ENCODE measurements at regions not wholly inside any gene's neighbourhood (a gene's known extent, or its start where the extent isn't known, plus 50 kb on each side); places are given as distances from the start of the nearest gene placed in this dataset.
"Not testable (repeated sequence)": the region's sequence is repeated elsewhere in the genome, so short reads cannot be mapped to it uniquely, and the experiment has no call there.

DNA sequence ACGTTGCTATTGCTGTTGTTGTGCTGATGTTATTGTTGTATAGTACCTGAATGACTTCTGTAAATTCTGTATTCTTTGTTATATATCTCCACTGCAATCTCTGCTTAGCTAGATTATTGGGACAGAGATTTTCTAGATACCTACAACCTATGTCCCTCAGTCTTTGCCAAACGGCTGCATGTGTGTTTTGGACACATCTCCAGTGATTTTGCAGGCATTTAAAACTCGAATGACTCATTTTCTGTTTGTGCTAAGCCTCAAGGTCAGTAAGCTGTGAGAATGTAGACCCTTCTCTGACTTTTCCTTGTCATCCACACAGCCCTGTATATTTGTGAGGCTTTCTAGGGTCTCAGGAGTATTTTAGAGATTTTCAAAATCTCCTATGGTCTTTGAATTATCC, 410.7 kb downstream of the POM121L12 start:
- DNase-seq (ENCODE audit: low spot score in 2 of 2) = no peak
- no peak overlapping the region for H3K4me3 ChIP-seq
- in situ Hi-C loops (cut with MboI; ENCODE audit: low sequenced_read_pairs) = no loop called here

DNA sequence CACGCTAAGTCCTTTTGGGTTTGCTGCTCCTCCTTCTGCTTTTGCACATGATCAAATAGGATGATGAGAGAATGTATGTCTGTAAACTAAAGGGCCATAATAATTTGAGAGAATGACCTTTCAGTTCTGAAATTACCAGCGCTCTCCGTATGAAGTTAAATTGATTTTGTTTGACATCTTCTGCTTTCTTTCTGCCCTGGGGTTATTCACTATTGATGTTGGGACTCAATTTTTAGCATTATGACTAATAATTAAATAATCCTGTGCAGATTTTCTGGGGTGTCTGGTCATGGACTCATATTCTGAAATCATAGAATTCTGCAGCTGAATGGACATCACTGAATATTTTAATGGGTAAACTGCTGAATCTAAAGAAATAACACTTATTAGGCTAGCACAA, 423.2 kb downstream of the POM121L12 start:
- DNase-seq (ENCODE audit: low spot score in 2 of 2) = no peak
- no peaks in the 10 kb centered on the region for H3K9me3 ChIP-seq
- H3K4me3 ChIP-seq = no peak overlapping the region
- no peaks in the 10 kb centered on the region for H3K36me3 ChIP-seq (replicated peaks)
- in situ Hi-C loops (cut with MboI; ENCODE audit: low sequenced_read_pairs) = no loop called here
- no peaks in the 10 kb centered on the region for H3K27me3 ChIP-seq (ENCODE audit: low read depth)
- H3K4me1 ChIP-seq = no peaks in the 10 kb centered on the region

More for the DNA sequence above, 410.7 kb downstream of the POM121L12 start:
- H3K36me3 ChIP-seq (replicated peaks) = no peaks in the 10 kb centered on the region
- no peaks in the 10 kb centered on the region for H3K9me3 ChIP-seq
- no peaks in the 10 kb centered on the region for H3K27me3 ChIP-seq (ENCODE audit: low read depth)
- H3K4me1 ChIP-seq = no peaks in the 10 kb centered on the region

DNA sequence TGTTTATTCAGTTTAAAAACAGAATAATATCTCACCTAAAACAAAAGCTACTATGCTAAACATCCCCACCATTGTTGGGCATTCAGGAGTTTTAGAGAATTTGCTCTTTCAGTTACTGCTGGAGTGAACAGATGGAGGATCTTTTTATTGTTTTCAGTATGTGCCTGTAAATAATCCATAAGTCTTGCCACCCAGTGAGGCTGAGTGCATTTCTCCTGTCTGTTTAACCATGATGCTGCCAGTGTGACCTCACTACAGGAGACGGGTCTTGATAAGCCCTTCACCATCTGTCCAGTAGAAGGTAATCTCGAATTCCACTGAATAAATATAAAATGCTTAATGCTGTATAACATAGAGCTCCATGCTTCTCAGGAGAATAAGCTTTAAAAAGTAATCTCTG, 430.9 kb downstream of the POM121L12 start:
- H3K27me3 ChIP-seq (ENCODE audit: low read depth) = no peaks in the 10 kb centered on the region
- H3K9me3 ChIP-seq = no peaks in the 10 kb centered on the region
- H3K36me3 ChIP-seq (replicated peaks) = no peaks in the 10 kb centered on the region
- no peak overlapping the region for H3K4me3 ChIP-seq
- in situ Hi-C loops (cut with MboI; ENCODE audit: low sequenced_read_pairs) = no loop called here
- no peaks in the 10 kb centered on the region for H3K4me1 ChIP-seq
- no peak for DNase-seq (ENCODE audit: low spot score in 2 of 2)

DNA sequence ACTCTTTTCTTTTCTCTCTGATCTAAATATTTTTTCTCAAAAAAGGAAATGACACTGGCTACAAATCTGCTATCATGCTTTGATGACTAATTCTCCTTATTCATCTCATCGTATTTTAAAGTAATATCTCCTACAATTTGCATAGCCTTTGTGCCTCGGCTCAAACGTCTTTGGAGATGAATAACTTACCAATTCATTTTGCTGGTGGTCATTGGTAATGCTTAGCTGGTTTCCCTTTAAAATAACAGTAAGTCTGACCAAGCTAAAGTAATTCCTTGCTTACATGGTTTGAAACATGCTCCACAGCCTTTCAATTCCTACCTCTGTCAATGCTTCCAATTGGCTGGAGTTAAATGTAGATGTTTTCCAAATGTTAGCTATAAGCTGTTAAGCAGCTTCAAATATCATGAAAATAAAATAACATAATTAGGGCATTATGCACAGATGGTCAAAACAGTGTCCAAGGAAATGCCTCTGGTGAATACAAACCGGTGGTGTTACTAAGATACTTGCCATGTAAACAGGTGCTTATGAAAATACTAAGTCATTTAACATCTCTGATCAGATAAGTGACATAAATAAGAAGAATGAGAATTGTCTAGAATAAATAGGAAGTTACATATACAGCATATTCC, 435.0 kb downstream of the POM121L12 start:
- no peaks in the 10 kb centered on the region for H3K36me3 ChIP-seq (replicated peaks)
- no peaks in the 10 kb centered on the region for H3K27me3 ChIP-seq (ENCODE audit: low read depth)
- H3K9me3 ChIP-seq = no peaks in the 10 kb centered on the region
- no peaks in the 10 kb centered on the region for H3K4me1 ChIP-seq
- H3K4me3 ChIP-seq = no peak overlapping the region
- no peak for DNase-seq (ENCODE audit: low spot score in 2 of 2)
- in situ Hi-C loops (cut with MboI; ENCODE audit: low sequenced_read_pairs) = no loop called here

DNA sequence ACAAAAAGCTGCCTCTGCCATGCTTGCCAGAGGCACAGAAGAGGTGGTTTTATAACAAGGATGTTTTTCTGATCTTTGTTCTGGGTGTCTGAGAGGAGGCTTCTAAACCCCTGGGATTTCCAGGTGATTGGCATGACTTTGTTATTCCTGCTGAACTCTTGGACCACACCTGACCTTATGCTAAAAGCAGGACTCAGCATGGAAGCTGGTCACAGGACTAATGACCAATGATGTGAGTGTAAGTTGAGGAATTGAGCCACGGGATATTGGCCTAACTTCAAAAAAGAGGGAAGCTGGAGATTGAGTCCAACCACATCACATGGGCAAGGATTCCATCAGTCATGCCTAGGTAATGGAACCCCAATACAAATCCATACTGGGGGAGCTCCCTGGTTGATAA, 437.9 kb downstream of the POM121L12 start:
- in situ Hi-C loops (cut with MboI; ENCODE audit: low sequenced_read_pairs) = no loop called here
- Histone ChIP-seq H3K36me3 (replicated peaks) (no peaks in the 10 kb centered on the region), H3K27me3 (ENCODE audit: low read depth) (no peaks in the 10 kb centered on the region), H3K4me1 (no peaks in the 10 kb centered on the region), H3K9me3 (no peaks in the 10 kb centered on the region), H3K4me3 (no peak overlapping the region)
- DNase-seq (ENCODE audit: low spot score in 2 of 2) = no peak

DNA sequence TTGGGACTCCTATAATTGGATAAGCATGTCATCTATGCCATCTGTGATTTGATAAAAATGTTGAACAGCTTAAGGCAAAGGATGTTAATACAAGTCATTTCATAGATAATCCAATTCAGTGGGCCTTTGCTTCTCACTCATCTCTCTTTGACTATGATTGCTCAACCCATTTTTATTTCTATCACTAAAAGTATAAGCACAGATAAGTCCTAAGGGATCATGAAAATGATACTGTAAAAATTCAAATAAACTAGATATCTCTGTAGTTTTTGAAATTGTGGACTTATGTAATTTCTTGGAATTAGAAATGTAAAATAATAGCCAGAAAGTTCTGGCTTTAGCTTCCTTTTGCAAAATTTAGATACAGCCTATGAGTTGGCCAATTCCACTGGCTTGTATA, 440.3 kb downstream of the POM121L12 start:
- Histone ChIP-seq H3K4me3 (no peak overlapping the region), H3K4me1 (no peaks in the 10 kb centered on the region), H3K9me3 (no peaks in the 10 kb centered on the region), H3K27me3 (ENCODE audit: low read depth) (no peaks in the 10 kb centered on the region), H3K36me3 (replicated peaks) (no peaks in the 10 kb centered on the region)
- no peak for DNase-seq (ENCODE audit: low spot score in 2 of 2)
- in situ Hi-C loops (cut with MboI; ENCODE audit: low sequenced_read_pairs) = no loop called here

DNA sequence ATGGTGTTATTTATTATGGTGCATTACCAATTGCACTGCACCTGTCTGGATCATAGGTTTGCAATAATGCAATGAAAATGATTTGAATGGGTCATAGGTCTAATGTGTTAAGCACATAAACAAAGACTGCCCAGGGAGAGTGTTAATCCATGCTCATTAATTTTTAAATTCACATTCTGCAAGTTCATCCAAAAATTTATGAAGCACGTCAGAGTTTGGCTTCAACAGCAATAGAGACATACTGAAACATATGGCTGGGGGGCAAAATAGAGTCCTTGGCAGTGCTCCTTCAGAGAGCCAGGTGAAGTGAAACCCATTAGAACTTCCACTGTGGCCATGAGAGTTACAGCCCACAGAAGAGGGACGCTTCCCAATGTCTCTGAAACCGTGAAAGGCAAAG, 441.1 kb downstream of the POM121L12 start:
- no peaks in the 10 kb centered on the region for H3K4me1 ChIP-seq
- no peaks in the 10 kb centered on the region for H3K27me3 ChIP-seq (ENCODE audit: low read depth)
- H3K4me3 ChIP-seq = no peak overlapping the region
- H3K9me3 ChIP-seq = no peaks in the 10 kb centered on the region
- in situ Hi-C loops (cut with MboI; ENCODE audit: low sequenced_read_pairs) = no loop called here
- no peaks in the 10 kb centered on the region for H3K36me3 ChIP-seq (replicated peaks)
- DNase-seq (ENCODE audit: low spot score in 2 of 2) = no peak

DNA sequence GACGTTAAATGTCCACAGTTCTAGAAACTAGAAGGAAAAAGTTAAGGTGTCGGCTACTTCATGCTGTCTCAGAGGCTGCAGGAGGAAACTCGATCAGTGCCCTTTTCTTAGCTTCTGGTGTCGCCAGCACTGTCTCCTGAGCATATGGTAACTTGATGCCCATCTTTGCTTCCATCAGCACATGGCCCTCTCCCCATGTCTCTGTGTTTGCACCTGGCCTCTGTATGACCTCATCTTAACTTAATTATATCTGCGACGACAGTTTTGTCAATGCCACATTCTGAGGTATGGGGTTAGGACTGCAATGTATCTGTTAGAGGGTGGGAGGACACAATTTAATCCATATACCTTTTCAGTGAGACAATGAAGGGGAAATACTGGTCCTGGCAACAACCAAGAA, 449.9 kb downstream of the POM121L12 start:
- DNase-seq (ENCODE audit: low spot score in 2 of 2) = no peak
- in situ Hi-C loops (cut with MboI; ENCODE audit: low sequenced_read_pairs) = no loop called here
- Histone ChIP-seq H3K4me3 (no peak overlapping the region), H3K36me3 (replicated peaks) (no peaks in the 10 kb centered on the region), H3K4me1 (no peaks in the 10 kb centered on the region), H3K9me3 (no peaks in the 10 kb centered on the region), H3K27me3 (ENCODE audit: low read depth) (no peaks in the 10 kb centered on the region)

DNA sequence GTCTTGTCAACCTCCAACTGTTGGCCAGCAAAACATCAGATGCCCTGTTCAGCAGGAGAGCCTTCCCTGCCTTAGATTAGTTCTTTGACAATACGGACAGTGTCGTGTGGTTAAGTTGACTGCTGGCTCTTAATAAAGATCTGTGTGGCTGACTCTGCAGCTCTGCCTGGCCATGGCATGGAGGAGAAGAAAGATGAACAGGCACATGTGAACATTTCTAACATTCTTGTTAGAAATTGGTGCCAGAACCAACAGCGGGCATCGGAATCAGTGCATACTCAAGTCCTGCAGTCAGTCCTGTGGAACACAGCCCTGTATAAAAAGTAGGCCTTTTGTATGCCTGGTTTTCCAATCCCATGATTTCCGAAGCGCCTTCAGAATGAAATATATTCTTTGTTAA, 455.6 kb downstream of the POM121L12 start:
- no peak for DNase-seq (ENCODE audit: low spot score in 2 of 2)
- no peaks in the 10 kb centered on the region for H3K27me3 ChIP-seq (ENCODE audit: low read depth)
- in situ Hi-C loops (cut with MboI; ENCODE audit: low sequenced_read_pairs) = no loop called here

DNA sequence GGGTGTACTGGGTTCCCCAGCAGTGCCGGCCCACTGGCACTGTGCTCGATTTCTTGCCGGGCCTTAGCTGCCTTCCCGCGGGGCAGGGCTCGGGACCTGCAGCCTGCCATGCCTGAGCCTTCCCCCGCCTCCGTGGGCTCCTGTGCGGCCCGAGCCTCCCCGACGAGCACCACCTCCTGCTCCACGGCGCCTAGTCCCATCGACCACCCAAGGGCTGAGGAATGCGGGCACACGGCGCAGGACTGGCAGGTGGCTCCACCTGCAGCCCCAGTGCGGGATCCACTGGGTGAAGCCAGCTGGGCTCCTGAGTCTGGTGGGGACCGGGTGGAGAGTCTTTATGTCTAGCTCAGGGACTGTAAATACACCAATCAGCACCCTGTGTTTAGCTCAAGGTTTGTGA, 459.7 kb downstream of the POM121L12 start:
- DNase-seq (ENCODE audit: low spot score in 2 of 2); in situ Hi-C loops (cut with MboI; ENCODE audit: low sequenced_read_pairs); H3K9me3 ChIP-seq: not testable (repeated sequence)

More for the DNA sequence above, 455.6 kb downstream of the POM121L12 start:
- H3K9me3 ChIP-seq = no peaks in the 10 kb centered on the region
- no peaks in the 10 kb centered on the region for H3K36me3 ChIP-seq (replicated peaks)
- no peaks in the 10 kb centered on the region for H3K4me1 ChIP-seq
- H3K4me3 ChIP-seq = no peak overlapping the region

DNA sequence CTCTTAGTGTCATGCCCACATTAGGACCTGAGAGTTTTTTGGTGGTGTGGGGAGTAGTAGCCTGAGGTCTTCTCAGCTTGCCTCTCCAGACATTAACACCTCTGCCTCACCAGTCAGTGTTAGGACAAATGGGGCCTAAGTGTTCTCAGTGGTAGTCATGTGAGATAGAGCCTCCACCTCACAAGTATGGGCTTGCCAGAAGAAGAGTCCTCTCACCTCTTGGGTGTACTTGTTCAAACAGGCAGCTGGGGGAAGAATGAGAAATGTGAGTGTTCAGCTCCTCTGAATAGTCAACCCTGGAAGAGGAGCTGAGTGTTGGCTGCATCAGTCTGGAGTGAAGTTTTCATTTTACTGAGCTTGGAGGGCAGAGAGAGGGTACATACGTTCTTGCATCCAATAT, 464.6 kb downstream of the POM121L12 start:
- no peak overlapping the region for H3K4me3 ChIP-seq
- no peaks in the 10 kb centered on the region for H3K27me3 ChIP-seq (ENCODE audit: low read depth)
- DNase-seq (ENCODE audit: low spot score in 2 of 2) = no peak
- in situ Hi-C loops (cut with MboI; ENCODE audit: low sequenced_read_pairs) = no loop called here
- H3K36me3 ChIP-seq (replicated peaks) = no peaks in the 10 kb centered on the region
- no peaks in the 10 kb centered on the region for H3K9me3 ChIP-seq
- H3K4me1 ChIP-seq = no peaks in the 10 kb centered on the region

More for the DNA sequence above, 459.7 kb downstream of the POM121L12 start:
- H3K4me1 ChIP-seq; H3K27me3 ChIP-seq (ENCODE audit: low read depth); H3K36me3 ChIP-seq (replicated peaks); H3K4me3 ChIP-seq: not testable (repeated sequence)

DNA sequence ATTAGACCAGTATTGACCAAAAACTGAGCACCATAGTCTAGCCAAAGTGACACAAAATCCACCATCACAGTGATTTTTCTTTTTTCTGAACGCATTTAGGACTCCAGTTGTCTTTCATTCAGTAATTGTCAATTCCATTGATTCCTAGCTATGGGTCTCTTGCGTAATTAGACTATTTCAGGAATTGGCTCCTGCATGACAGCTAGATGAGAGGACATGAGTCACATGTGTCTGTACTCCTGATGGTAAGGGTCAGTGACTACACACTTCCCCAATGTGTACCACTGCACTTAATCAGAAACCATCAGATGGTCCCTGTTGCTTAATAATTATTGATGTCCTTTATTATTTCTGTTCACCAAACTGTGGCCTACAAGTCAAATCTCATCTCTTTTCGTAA, 469.5 kb downstream of the POM121L12 start:
- no peaks in the 10 kb centered on the region for H3K4me1 ChIP-seq
- in situ Hi-C loops (cut with MboI; ENCODE audit: low sequenced_read_pairs) = no loop called here
- no peaks in the 10 kb centered on the region for H3K9me3 ChIP-seq
- no peaks in the 10 kb centered on the region for H3K27me3 ChIP-seq (ENCODE audit: low read depth)
- no peaks in the 10 kb centered on the region for H3K36me3 ChIP-seq (replicated peaks)
- no peak overlapping the region for H3K4me3 ChIP-seq
- DNase-seq (ENCODE audit: low spot score in 2 of 2) = no peak

DNA sequence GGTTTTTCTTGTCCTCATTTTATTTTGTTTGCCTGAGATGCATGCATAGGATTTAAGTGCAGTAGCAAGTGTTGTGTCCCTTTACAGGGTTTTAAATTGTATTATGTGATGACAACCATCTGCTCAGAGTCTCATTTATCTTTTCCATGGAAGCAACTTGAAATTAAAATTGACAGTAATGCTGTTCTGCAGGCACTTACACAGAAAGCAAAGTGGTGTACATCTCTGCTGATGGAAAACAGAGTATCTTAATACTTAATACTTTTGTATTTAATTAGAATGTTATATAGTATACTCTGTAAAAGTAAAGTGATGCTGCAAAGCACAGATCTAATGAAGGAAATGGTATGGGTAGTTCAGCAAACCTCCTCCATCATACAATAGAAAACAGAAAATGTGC, 482.9 kb downstream of the POM121L12 start:
- Histone ChIP-seq H3K4me1 (no peaks in the 10 kb centered on the region), H3K4me3 (no peak overlapping the region), H3K9me3 (no peaks in the 10 kb centered on the region), H3K27me3 (ENCODE audit: low read depth) (no peaks in the 10 kb centered on the region), H3K36me3 (replicated peaks) (no peaks in the 10 kb centered on the region)
- in situ Hi-C loops (cut with MboI; ENCODE audit: low sequenced_read_pairs) = no loop called here
- DNase-seq (ENCODE audit: low spot score in 2 of 2) = no peak

DNA sequence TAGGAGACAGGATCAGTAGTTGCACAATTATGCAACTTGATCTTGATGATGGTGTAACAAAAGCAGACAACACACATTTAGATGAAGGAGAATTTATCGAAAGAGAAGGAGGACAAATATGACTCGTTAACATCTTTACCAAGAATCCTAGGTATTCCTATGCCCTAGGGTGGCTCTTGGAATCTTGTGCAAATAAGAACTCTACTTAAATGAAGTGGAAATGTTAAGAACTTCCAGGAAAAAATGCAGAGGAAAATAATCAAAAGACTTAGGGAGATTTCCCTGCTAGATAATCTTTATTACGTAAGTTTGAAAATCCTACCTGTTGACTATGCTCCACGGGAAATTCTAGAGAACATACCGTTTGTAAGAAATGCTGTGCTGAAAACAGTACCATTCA, 485.4 kb downstream of the POM121L12 start:
- Histone ChIP-seq H3K9me3 (no peaks in the 10 kb centered on the region), H3K4me3 (no peak overlapping the region), H3K36me3 (replicated peaks) (no peaks in the 10 kb centered on the region), H3K4me1 (no peaks in the 10 kb centered on the region), H3K27me3 (ENCODE audit: low read depth) (no peaks in the 10 kb centered on the region)
- in situ Hi-C loops (cut with MboI; ENCODE audit: low sequenced_read_pairs) = no loop called here
- no peak for DNase-seq (ENCODE audit: low spot score in 2 of 2)

DNA sequence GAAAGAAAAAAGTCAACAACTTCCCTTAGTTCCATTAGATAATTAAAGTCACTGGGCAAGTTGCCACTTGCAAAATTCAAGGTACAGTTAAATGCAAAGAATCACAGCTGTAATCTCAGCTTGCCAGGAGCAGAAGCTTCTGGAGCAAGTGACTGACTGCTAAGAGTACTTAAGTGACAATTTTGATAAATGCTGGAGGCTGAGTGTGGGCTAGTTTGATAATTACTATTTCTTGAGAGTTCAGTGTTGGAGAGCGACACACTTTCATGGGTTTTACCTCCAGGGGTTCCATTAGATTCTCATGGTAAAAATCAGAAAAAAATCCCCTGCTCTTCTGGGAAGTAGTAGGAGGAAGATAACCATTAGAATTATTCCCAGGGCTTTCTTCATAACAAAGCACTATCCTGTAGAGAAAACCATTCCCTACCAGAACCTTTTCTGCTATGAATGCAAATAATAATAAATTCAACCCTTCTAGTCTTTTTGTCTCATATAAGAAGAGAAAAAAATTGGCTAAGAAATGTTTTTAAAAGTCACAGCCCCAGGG, 486.3 kb downstream of the POM121L12 start:
- in situ Hi-C loops (cut with MboI; ENCODE audit: low sequenced_read_pairs) = no loop called here
- no peak for DNase-seq (ENCODE audit: low spot score in 2 of 2)

More for the DNA sequence above, 486.3 kb downstream of the POM121L12 start:
- H3K4me3 ChIP-seq = no peak overlapping the region
- H3K4me1 ChIP-seq = no peaks in the 10 kb centered on the region
- no peaks in the 10 kb centered on the region for H3K36me3 ChIP-seq (replicated peaks)
- H3K9me3 ChIP-seq = no peaks in the 10 kb centered on the region
- no peaks in the 10 kb centered on the region for H3K27me3 ChIP-seq (ENCODE audit: low read depth)

Measured in HAP-1 (cell line).